ENCODE measurements at regions not wholly inside any gene's neighbourhood (a gene's known extent, or its start where the extent isn't known, plus 50 kb on each side); places are given as distances from the start of the nearest gene placed in this dataset.

DNA sequence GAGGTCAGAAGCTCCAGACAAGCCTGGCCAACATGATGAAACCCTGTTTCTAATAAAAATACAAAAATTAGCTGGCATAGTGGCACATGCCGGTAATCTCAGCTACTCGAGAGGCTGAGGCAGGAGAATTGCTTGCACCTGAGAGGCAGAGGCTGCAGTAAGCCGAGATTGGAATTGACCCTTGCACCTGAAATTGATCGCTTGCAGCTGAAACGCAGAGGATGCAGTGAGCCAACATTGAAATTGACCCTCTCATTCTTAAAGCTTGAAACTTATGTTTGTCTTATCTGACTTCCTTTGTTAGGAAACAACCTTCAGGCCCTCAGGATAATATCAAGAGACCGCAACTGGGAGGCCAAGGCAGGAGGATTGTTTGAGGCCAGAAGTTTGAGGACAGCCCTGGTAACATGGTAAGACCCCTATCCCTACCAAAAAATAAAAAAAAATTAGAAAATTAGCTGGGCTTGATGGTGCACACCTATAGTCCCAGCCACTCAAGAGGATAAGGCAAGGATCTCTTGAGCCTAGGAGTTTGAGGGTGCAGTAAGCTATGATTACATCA lies 376.6 kb upstream of the XYLT1 start:
- no peak for DNase-seq

DNA sequence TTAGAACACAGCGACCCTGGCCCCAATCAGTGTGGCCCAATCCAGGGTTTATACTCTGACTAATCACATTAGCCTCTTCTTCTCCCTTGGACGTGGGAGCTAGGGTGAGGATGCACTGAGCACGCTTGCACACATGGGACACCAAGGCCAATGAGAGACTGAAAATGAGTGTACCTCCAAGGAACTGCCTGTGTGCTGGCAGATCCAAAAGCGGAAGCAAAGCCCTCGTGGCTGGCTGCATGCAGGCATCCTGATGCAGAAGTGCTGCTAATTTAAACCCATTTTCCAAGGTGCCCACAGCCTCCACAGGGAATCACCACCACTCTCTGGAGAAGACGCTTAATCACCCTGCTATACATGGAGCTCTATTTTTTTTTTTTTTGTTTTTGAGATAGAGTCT lies 375.3 kb upstream of the XYLT1 start:
- DNase-seq: no peak

DNA sequence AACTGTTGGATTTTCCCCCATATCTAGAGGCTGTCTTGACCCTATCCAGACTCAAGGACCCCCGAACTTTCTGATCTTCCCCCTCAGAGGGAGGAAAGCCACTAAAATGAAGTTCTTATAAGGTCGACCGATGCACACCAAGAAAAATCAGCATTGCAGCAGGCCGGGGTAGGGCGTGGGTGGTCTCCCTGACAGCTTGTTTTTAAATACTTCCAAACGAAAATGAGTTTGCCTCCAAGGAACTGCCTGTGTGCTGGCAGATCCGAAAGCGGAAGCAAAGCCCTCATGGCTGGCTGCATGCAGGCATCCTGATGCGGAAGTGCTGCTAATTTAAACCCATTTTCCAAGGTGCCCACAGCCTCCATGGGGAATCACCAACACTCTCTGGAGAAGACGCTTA lies 374.3 kb upstream of the XYLT1 start:
- DNase-seq: no peak

DNA sequence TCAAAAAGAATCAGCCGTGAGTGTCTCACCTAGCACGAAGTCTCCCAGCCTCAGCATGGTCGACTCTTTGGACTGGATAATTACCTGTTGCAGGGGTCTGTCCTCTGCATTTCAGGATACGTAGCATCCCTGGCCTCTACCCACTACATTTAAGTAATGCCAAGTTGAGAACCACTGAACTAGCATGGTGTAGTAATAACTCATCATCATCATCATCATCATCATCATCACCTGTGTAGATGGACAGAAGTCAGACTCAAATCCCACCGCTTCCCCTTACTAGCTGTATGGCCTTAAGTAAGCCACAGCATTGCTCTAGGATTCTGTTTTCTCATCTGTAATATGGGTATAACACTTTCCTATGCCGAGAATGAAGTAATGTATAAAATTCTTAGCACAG lies 373.1 kb upstream of the XYLT1 start:
- DNase-seq: no peak

DNA sequence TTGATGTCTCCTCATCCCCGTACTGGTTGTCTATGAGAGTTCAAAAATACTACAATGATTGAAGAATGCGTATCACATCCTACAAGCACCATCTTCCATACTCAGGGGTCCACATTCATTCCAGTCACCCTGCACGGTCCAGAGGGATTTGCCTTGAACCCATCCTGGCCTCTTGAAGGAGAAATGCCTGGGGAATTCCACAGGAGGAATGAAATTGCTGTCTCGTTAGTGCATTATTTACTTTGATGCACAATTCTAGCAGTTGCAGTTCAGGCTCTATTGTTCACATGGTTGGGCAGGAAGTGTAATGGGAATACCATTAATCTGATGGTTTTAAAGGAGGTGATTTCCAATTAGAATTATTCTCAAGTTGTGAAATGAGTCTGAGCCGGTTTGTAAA lies 369.1 kb upstream of the XYLT1 start:
- no peak for DNase-seq

DNA sequence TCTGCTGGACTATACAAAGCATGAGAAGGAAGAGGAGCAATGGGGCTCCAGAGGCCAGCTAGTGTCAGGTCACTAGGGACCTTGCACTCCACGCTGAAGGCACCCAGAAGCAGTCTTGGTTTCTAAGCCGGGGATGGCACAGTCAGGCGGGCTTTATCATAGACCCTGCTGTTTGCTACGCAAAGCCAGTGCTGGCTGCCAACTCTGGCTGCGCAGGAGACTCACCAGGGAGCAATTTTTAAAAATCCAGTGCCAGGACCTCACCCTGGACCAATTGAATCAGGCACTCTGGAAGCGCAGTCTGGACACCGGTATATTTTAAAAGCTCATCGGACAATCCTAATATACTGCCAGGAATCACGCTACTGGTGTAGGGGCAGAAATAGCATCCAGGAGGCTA lies 368.5 kb upstream of the XYLT1 start:
- no peak for DNase-seq

DNA sequence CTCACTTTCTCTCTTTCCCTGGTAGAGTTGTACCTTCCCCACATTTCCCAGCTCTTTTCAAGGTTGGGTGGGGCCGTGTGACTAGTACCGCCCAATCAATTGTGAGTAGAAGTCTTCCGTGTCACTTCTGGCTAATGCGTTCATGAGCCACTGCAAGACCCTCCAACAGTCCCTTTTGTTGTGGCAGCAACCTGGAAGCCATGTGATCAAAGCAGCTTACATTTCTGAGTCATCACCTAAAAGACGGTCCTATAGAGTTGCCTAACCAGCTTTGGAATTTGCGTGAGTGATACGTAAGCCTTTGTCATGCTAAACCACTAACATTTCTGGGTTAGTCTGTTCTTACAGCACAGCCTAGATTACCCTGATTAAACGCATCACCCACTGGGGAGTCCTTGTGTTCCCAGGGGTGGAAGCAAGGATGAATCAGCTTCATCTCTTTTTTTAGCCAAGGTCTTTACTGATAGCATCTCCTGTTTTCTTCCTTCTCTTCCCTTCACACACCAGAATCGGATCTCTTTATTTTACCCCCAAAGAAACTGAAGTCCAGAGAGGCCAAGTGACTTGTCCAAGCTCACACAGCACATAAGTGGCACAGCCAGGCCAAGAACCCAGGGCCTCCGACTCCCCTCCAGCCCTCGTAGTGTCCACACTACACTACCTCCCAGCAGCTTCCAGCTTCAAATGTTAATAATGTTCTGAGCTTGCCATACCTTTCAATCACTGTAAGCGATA lies 366.3 kb upstream of the XYLT1 start:
- DNase-seq: no peak

DNA sequence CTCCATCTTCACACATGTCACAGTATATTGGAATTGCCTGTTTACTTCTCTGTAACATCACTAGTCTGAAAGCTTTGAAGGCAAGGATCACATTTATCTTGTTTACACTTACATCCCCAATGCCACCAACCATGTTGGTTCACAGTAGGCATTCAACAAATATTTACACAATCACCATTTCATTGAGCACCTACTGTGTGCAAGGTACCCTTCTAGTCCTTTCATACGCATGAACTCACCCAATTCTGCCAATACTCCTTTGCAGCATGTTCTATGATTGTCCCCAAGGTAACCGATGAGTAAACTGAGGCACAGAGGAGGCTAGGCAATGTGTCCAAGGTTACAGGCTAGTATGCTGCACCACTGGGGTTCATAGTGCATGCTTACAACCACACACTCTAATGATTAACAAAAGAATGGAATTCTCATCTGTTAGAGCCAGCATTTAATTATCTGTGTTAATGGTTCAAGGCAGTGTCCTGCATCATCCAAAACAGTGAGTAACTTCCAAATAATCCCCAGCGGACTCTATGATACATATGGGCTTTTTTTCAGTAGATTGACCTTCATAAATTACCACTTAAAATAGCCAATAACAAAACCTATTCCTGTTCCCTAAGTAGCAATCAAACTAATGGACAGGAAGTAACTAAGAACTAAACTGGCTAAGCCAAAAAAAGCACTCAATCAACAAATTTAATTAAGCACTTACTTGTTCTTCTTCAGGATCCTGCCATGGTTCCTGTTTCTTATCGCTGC lies 364.5 kb upstream of the XYLT1 start:
- DNase-seq: no peak

DNA sequence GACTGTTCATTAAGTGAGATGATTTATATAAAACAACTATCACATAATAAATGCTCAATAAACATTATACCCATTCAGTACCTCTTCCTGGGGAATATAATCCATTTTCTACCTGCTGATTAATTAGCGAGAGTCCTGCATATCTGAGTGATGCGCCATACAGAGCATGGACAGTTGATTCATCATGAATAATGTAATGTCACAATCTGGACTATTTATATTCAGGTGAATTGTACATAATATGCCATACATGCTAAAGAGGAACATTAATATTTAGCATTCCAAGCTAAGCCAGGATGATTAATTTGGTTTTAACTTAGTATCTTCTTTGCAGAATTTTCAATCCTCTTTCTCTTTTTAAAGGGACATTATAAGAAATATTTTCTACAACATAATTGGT lies 362.0 kb upstream of the XYLT1 start:
- no peak for DNase-seq

DNA sequence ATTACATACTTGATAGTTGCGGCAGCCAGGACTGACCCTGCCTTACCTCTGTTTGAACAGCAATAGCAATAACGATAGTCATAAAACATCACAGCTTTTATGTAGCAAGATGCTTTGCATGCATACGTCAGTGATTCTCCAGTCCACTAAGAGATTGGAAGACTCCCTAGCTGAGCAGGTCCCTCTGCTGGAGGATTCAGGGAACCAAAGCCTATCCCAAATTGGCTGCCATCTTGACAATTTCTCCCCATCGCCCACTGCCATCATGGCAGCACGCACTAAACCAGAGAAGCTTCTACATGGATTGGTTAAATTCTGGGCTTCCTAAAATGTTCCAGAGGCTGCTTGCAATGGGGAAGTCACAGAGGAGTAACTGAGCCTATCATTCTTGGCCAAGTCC lies 360.6 kb upstream of the XYLT1 start:
- DNase-seq: no peak

DNA sequence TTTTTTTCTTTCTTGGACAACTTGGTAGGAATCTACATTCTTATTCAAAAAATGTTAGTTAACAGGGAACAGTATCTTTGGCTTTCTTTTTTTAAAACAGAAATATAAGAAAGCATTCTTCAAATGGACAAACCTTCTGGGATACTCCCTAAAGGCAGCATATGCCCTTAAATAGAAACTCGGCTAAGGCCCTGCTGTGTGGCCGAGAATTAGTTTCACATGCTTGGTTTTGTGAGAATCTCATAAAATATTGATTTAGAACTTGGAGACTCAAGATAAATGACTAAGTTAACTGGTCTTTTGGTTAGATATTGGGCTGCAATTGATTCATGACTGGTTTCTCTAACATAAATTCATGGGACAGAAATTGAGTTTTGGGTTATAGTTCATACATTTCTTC lies 359.9 kb upstream of the XYLT1 start:
- no peak for DNase-seq

DNA sequence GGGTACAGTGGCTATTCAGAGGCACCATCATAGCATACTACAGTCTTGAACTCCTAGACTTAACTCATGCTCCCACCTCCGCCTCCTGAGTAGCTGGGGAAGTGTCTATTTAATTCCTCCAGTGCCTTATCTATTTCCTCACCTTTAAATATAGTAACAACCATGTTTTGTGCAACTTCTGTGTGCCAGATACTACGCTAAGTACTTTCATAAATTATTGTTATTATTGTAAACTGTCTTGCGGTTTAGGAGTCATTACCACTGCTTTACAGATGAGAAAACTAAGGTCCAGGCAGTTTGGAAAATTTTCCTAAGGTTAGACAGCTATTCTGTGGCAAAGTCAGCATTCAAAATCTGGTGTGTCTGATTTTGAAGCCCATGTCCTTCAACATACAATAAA lies 359.1 kb upstream of the XYLT1 start:
- DNase-seq: no peak

DNA sequence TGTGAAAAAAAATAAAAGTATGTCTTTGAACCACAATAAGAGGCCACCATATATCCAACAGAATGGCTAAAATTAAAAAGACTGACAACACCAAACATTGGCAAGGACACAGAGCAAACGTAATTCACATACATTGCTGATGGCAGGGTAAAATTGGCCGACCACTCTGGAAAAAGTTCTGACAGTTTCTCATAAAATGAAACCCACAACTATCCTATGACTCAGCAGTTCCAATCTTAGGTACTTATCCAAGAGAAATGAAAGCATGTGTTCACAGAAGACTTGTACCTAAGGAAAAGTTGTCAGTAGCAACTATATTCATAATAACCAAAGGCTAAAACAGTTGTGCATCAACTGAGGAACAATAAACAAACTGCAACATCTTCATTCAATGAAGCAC lies 357.3 kb upstream of the XYLT1 start:
- no peak for DNase-seq

DNA sequence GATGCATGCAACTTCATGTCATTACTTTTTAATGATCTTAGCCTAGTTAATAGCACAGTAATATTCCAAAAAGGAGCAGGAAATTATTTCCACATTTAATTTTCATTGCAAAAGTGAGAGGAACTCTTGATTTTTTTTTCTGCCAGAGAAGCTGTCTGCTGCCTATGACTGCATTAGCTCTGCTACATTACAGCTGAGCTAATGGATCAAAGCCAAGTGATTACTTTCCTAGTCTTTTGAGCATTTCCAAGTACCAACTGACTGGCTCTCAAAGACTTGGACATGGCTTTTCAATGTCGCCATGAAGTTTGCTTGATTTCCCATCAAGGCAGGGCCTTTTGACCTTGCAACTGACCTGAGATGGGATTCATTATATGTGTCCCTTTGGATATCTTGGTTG lies 356.6 kb upstream of the XYLT1 start:
- DNase-seq: no peak

DNA sequence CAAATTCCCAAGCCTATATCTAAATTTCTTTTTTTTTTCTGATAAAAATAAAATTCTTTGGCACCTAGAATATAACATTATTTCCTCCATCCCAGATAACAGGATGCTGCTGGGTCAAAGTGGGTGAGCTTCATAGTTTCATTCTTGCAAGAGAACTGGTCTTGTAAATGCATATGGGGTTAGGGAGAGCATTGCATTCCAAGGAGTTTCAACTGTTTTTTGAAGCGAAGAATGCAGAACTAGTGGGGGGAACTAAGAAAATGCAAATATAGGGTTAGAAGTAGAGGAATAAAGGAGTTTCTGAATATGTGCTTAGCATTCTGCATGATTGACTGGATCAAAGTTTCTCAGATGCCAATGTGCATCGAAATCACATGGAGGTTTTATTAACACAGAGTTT lies 347.2 kb upstream of the XYLT1 start:
- no peak for DNase-seq

DNA sequence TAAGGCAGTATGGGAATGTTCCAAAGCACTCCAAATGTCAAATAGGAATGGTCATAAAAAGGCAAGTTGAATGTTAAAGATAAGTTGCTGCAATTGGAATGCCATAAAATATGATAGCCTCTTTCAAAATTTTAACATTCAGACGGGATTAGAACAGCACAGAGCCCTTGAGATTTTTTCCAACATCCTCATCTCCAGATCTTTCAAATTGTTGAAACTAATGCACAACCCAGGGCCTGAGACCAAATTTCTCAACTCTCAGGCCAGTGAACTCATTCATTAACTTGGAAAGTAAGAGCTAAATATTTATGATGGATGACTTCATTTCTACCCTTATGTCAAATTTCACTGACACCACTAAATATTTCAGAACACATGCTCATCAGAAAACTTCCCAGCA lies 346.5 kb upstream of the XYLT1 start:
- DNase-seq: no peak

DNA sequence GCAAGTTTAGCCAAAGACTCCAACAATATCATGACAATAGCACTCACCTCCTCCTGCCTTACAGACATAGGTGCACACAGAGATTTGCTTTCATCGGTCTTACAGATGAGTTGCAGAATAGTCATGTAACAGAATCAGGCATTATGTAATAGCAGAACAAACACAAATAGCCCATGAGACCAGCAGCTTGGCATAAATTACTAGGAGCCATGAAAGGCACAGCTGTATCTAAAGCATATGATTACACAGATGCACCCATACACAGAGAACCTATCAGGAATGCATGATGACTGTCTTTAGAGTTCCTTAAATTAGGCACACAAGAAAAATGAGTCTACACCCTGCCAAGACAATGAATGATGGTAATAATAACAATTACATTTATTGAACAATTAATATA lies 342.0 kb upstream of the XYLT1 start:
- no peak for DNase-seq

DNA sequence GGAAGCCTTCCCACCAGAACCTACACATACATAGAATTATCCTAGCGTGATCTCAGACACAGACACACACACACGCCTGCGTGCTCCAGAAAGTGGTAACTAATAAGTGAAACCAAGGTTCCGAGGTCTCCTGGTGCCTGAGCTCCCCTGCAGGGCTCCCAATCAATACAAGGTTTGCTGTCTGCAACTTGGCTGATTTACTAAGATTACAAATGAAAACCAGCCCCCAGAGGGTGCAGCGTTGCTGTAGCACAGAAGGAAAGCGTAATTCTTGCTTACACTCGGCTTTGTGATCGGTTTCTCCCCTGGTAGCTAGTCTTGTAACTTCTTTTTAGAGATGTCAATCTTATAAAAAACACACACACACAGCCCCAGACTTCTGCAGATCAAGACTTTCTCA lies 334.1 kb upstream of the XYLT1 start:
- no peak for DNase-seq

DNA sequence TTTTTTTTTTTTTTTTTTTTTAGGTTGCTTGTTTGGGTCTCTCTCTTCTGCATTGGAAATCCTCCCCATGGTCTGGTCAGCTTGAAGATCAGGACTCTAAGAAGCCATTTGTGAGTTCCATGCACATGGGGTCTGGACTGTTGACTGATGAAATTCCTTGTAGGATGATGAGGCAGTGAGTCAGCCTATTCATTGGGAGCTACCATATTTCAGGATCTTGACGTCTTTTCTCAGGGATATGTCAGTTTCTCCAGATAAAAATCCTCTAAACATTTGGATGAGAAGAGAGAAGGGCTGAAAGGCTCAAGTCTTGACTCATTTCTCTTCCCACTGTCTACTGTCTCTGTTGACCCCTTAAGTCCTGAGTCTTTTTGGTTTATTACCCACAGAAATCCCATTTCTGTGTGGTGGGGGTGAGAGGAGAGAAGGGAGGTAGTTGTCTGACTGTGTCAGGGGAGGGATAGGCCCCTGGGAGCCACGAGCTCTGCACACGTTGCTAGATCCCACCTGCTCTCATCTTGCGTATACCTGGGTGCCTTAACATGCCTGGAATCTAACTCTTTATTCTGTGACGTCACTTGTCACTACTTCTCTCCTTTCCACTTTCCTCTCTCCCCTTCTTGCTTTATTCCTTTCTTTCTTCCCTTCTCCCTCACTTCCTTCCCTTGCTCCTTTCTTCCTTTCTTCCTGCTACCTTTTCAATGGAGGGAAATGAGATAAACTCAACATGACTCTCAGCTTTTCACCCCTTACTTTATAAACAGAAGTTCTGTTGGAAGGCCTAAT lies 333.1 kb upstream of the XYLT1 start:
- no peak for DNase-seq

DNA sequence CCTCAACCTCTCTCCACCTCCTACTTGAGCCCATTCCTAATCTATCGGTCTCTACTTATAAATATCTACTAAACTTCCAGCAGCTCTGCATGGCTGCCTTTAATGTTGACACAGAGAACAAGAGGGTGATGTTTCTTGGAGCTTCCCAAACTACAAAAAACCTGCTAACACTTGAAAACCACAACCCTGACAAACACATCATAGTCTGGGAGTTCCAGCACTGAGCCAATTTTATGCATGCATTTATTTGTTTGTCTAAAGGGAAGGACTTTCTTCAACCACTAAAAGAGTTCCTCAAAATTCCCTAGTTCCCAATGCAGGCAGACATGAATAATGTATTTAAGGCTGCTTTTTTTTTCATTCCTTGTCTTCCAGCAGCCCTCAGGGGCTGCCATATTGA lies 331.8 kb upstream of the XYLT1 start:
- no peak for DNase-seq

DNA sequence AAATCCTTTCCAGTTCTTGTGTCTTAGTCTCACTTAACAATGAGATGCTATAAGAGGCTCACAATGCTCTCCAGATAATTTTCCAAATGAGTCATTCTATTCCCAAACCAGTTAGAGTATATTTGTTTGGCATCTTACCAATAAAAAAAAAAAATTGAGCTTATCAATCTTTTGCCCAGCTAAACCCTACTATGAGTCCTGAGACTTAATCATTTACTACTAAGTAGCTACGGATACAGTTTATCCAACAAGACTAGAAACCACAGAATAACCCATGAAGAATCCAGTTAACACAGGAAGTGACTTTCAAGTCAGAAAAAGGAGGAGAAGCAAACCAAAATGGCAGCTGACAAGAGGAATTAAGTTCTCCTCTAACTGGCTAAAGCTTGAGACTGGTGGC lies 330.3 kb upstream of the XYLT1 start:
- DNase-seq: no peak

DNA sequence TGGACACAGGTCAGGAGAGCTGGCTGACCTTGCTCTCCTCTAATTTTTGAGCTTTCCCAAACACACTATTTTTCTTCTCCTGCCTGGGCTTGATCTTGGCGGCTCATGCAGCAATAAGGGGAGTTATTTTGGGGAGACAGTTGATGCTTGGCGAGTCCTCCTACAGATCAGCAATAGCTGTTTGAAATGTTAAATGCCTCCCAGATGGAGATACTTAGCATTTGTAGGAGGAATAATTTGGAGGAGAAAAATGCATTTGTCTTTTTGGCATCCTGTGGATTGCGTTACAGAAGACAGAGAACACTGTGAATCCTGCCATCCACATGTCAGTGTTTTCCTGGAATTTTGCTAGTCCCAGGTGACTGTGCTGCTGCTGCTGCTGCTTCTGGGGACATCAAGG lies 328.0 kb upstream of the XYLT1 start:
- DNase-seq: no peak

DNA sequence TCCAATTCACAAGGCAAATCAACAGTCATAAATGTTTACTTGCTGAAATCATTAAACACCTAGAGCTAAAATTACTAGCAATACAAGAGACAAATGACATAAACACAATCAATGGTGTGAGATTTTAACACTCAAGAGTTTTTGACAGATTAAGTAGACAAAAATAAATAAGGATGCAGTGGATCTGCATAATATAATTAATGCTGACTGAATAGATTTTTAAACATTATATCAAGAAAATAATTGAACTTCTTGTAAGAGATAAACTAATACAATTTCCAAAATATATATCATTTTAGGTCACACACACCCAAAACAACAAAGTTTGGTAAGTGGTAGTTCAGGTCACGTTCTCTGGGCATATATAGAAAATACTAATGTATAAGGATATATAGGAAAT lies 322.6 kb upstream of the XYLT1 start:
- DNase-seq: no peak

DNA sequence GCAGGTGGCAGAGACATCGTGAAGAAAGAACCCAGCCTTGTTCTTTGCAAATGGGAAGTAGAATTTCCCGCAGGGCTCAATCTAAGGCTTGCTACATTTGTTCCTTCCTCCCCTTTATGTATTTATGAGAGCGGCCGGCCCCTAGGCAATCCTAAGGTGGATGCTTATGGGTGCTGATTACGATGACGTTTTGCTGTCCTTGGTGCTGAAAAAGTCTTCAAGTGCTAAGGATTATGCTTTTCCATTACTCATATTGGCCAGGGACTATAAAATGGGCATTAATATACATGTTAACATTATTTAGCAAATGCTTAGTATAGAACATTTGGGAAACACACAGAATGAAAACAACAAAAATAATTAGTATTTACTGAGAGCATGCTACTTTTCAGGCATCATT lies 313.3 kb upstream of the XYLT1 start:
- no peak for DNase-seq
